GM12878 (cell line): ENCODE measurements at regions not wholly inside any gene's neighbourhood (a gene's known extent, or its start where the extent isn't known, plus 50 kb on each side); places are given as distances from the start of the nearest gene placed in this dataset.

Experiments used
- ATAC-seq: fragments of 200-7000 bp; cut with Tn5 transposase; 3 replicates; pipeline ENCODE4 v1.9.1; 2020; ENCODE audit warnings: mild to moderate bottlenecking, moderate library complexity
- BruUV-seq: library from RNA; stranded (reverse); fragments of 400-500 nt; replicated peaks from 2 replicates; lab custom pipeline; 2021; lab: Mats Ljungman, UMichigan
- CTCF ChIA-PET: fragments of 300-600 bp; sonication (Branson Sonifier 250); formaldehyde crosslinking; extraction: SDS; loops from one replicate; lab custom pipeline; 2021; ENCODE audit warnings: inconsistent platforms; lab: Yijun Ruan, JAX
- POLR2A ChIA-PET: fragments of 350-600 bp; formaldehyde crosslinking; extraction: SDS; loops from one replicate; lab custom pipeline; 2021; ENCODE audit warnings: inconsistent platforms; lab: Charles Lee
- RAD21 ChIA-PET: fragments of 300-600 bp; sonication (Branson Sonifier 250); formaldehyde crosslinking; loops from one replicate; lab custom pipeline; 2023; ENCODE audit warnings: antibody characterized with exemption; ENCODE audit not compliant: unreplicated experiment; lab: Charles Lee
- SMC1A ChIA-PET: fragments of 300-600 bp; sonication (Branson Sonifier 250); formaldehyde crosslinking; loops from one replicate; lab custom pipeline; 2023; ENCODE audit not compliant: unreplicated experiment, uncharacterized antibody; lab: Charles Lee
- DNase-seq: peaks from one replicate; pipeline ENCODE4 v3.0.0-alpha.2; 2011; ENCODE audit warnings: low read depth, low spot score
- FAIRE-seq: peaks from 3 replicates; lab custom pipeline; 2011; peaks lifted over from hg19 to GRCh38; lab: Jason Lieb, UNC
- H2AFZ ChIP-seq: 2 replicates; pipeline ENCODE4 v1.6.0; 2011; ENCODE audit warnings: low read depth, low read length, control low read depth; ENCODE audit not compliant: control insufficient read depth
- H3K27ac ChIP-seq: 2 replicates; pipeline ENCODE4 v1.5.1; 2011; ENCODE audit warnings: control low read depth; ENCODE audit not compliant: control insufficient read depth, insufficient read depth
- H3K27me3 ChIP-seq, 2 experiments: replicated peaks in 1 of 2; 2 replicates each; pipeline versions ENCODE4 v1.6.0 to v1.6.1; 2011; ENCODE audit warnings: low read length in 1 of 2; ENCODE audit not compliant: control insufficient read depth in 2 of 2, insufficient read depth in 2 of 2
- H3K36me3 ChIP-seq, 2 experiments: 2 replicates each; pipeline ENCODE4 v1.5.1; 2011; ENCODE audit warnings: low read length in 1 of 2; ENCODE audit not compliant: control insufficient read depth in 2 of 2, insufficient read depth in 2 of 2
- H3K4me1 ChIP-seq: 2 replicates; pipeline ENCODE4 v1.6.1; 2011; ENCODE audit warnings: mild to moderate bottlenecking, low read length, moderate library complexity, mixed read lengths; ENCODE audit not compliant: control insufficient read depth, insufficient read depth
- H3K4me2 ChIP-seq: 2 replicates; pipeline ENCODE4 v1.6.0; 2011; ENCODE audit warnings: control low read depth; ENCODE audit not compliant: control insufficient read depth, insufficient read depth
- H3K4me3 ChIP-seq: fragments of 200-600 bp; sonication (generic); 2 replicates; pipeline ENCODE4 v1.5.1; 2016
- H3K79me2 ChIP-seq: 2 replicates; pipeline ENCODE4 v1.6.0; 2011; ENCODE audit warnings: low read length; ENCODE audit not compliant: control insufficient read depth, insufficient read depth
- H3K9ac ChIP-seq: 2 replicates; pipeline ENCODE4 v1.8.0; 2011; ENCODE audit warnings: low read length, control low read depth, mixed read lengths; ENCODE audit not compliant: control insufficient read depth, insufficient read depth
- H3K9me3 ChIP-seq: replicated peaks from 3 replicates; pipeline ENCODE4 v1.5.1; 2011; ENCODE audit warnings: mild to moderate bottlenecking, low read length; ENCODE audit not compliant: control insufficient read depth, insufficient read depth
- H4K20me1 ChIP-seq: 2 replicates; pipeline ENCODE4 v1.6.0; 2011; ENCODE audit not compliant: control insufficient read depth, insufficient read depth
- E2F4 ChIP-seq: IDR thresholded peaks from 2 replicates; pipeline ENCODE4 v1.6.1; 2012; ENCODE audit warnings: low read depth, low read length, improper control_type of control experiment
- E4F1 ChIP-seq: fragments of 450-650 bp; IDR thresholded peaks from 2 replicates; pipeline ENCODE4 v1.6.1; 2018; ENCODE audit warnings: borderline replicate concordance, mild to moderate bottlenecking; ENCODE audit not compliant: partially characterized antibody
- RAD21 ChIP-seq: IDR thresholded peaks from 2 replicates; pipeline ENCODE4 v1.6.1; 2011; ENCODE audit warnings: mild to moderate bottlenecking, low read depth, low read length, moderate library complexity; ENCODE audit not compliant: insufficient read depth
- SMC3 ChIP-seq: IDR thresholded peaks from 2 replicates; pipeline ENCODE4 v1.6.1; 2011; ENCODE audit warnings: low read length, improper control_type of control experiment, borderline replicate concordance
- TAF1 ChIP-seq: IDR thresholded peaks from 2 replicates; pipeline ENCODE4 v1.6.1; 2011; ENCODE audit warnings: mild to moderate bottlenecking, low read depth, low read length, borderline replicate concordance
- TCF7 ChIP-seq: IDR thresholded peaks from 2 replicates; pipeline ENCODE4 v1.6.1; 2014; ENCODE audit warnings: antibody characterized with exemption, borderline replicate concordance
- ZBED1 ChIP-seq: IDR thresholded peaks from 2 replicates; pipeline ENCODE4 v1.6.1; 2016; ENCODE audit warnings: borderline replicate concordance
- WGBS: methylation state at CpG from one replicate; pipeline ENCODE4 v1.1.6; 2016; ENCODE audit warnings: low lambda C conversion rate; ENCODE audit not compliant: insufficient replicate concordance, insufficient coverage; ENCODE audit errors: missing lambda C conversion rate; 5-methylcytosine and 5-hydroxymethylcytosine counted together
- in situ Hi-C: fragments of 300-500 bp; cut with MboI; formaldehyde crosslinking; loops from 9 replicates; pipeline ENCODE4 v1.14.3; 2018; ENCODE audit warnings: mixed read lengths
- intact Hi-C: fragments of 100-400 bp; cut with micrococcal nuclease; formaldehyde crosslinking; loops from one replicate; pipeline ENCODE4 v1.14.2; 2022; ENCODE audit not compliant: unreplicated experiment
- TF ChIP-seq, protein P1 (sequence below), 3 experiments: IDR thresholded peaks in 2 of 3; conservative IDR thresholded peaks in 1 of 3; 2 replicates each; pipeline ENCODE4 v1.5.1; 2011; ENCODE audit warnings: low read depth in 3 of 3, low read length in 3 of 3, mild to moderate bottlenecking in 3 of 3, control low read depth in 2 of 3, moderate library complexity in 2 of 3, inconsistent platforms in 1 of 3, mixed read lengths in 1 of 3; ENCODE audit not compliant: control insufficient read depth in 2 of 3, insufficient read depth in 1 of 3; ENCODE audit errors: extremely low read depth in 1 of 3
- TF ChIP-seq, protein P2 (sequence below): fragments of 450-650 bp; IDR thresholded peaks from 2 replicates; pipeline ENCODE4 v1.6.1; 2017; ENCODE audit warnings: mild to moderate bottlenecking, moderate library complexity

- in situ Hi-C loops (loop anchor here (5.0 to 25.0 kb wide), 3 partner anchors 211 to 516 kb away; no protein-coding TSS in a partner anchor), intact Hi-C loops (loop anchor here (2.0 kb wide), 2 partner anchors 270 to 372 kb away; partner anchors contain the start of gene HGF)
- Histone ChIP-seq H3K36me3 (no peaks in the 10 kb centered on the region), H3K9me3 (no peaks in the 10 kb centered on the region), H4K20me1 (no peaks in the 10 kb centered on the region), H3K27me3 (no peaks in the 10 kb centered on the region; a peak in 1 of 4 replicates), H3K4me3 (no peak overlapping the region), H3K4me1 (no peaks in the 10 kb centered on the region), H3K27ac (no peak overlapping the region), H2AFZ (no peak overlapping the region), H3K9ac (no peak overlapping the region), H3K4me2 (no peak overlapping the region), H3K79me2 (no peaks in the 10 kb centered on the region)
- DNase-seq (no peak), ATAC-seq (peak; percentile 54), FAIRE-seq (no peak)
- WGBS, result 8% methylated on average over 2 of the region's 2 CpGs
- ChIA-PET RAD21 (interaction anchor here (0.6 to 4.8 kb wide), 51 partner anchors 10 to 1228 kb away, joined by 3 to 56 read pairs (median 4); partner anchors contain the start of gene HGF), SMC1A (interaction anchor here (0.6 to 5.8 kb wide), 39 partner anchors 10 to 1239 kb away, joined by 3 to 89 read pairs (median 4); partner anchors contain the start of gene HGF), CTCF (interaction anchor here (0.6 to 5.7 kb wide), 57 partner anchors 9 to 1236 kb away, joined by 3 to 96 read pairs (median 4); partner anchors contain the start of gene HGF), POLR2A (no interaction called here)
- BruUV-seq, result no TSS peak
- no peak for TF ChIP-seq ZBED1
- TF ChIP-seq RAD21, result peak; percentile 67
- no peak for TF ChIP-seq TAF1
- no peak for TF ChIP-seq E4F1
- TF ChIP-seq, protein P1, sequence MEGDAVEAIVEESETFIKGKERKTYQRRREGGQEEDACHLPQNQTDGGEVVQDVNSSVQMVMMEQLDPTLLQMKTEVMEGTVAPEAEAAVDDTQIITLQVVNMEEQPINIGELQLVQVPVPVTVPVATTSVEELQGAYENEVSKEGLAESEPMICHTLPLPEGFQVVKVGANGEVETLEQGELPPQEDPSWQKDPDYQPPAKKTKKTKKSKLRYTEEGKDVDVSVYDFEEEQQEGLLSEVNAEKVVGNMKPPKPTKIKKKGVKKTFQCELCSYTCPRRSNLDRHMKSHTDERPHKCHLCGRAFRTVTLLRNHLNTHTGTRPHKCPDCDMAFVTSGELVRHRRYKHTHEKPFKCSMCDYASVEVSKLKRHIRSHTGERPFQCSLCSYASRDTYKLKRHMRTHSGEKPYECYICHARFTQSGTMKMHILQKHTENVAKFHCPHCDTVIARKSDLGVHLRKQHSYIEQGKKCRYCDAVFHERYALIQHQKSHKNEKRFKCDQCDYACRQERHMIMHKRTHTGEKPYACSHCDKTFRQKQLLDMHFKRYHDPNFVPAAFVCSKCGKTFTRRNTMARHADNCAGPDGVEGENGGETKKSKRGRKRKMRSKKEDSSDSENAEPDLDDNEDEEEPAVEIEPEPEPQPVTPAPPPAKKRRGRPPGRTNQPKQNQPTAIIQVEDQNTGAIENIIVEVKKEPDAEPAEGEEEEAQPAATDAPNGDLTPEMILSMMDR (IDR thresholded peaks at IDR 0.05 in 2 of 3, conservative IDR thresholded peaks at IDR 0.05 in 1 of 3; ENCODE audit: control insufficient read depth in 2 of 3, extremely low read depth in 1 of 3, insufficient read depth in 1 of 3, low read depth in 3 of 3, low read length in 3 of 3), result peak in 1 of 3 experiments; percentile 58; a peak in 2 of 6 replicates
- peak; percentile 60; the same call in 1 of the 2 replicates for TF ChIP-seq SMC3
- TF ChIP-seq, protein P2, sequence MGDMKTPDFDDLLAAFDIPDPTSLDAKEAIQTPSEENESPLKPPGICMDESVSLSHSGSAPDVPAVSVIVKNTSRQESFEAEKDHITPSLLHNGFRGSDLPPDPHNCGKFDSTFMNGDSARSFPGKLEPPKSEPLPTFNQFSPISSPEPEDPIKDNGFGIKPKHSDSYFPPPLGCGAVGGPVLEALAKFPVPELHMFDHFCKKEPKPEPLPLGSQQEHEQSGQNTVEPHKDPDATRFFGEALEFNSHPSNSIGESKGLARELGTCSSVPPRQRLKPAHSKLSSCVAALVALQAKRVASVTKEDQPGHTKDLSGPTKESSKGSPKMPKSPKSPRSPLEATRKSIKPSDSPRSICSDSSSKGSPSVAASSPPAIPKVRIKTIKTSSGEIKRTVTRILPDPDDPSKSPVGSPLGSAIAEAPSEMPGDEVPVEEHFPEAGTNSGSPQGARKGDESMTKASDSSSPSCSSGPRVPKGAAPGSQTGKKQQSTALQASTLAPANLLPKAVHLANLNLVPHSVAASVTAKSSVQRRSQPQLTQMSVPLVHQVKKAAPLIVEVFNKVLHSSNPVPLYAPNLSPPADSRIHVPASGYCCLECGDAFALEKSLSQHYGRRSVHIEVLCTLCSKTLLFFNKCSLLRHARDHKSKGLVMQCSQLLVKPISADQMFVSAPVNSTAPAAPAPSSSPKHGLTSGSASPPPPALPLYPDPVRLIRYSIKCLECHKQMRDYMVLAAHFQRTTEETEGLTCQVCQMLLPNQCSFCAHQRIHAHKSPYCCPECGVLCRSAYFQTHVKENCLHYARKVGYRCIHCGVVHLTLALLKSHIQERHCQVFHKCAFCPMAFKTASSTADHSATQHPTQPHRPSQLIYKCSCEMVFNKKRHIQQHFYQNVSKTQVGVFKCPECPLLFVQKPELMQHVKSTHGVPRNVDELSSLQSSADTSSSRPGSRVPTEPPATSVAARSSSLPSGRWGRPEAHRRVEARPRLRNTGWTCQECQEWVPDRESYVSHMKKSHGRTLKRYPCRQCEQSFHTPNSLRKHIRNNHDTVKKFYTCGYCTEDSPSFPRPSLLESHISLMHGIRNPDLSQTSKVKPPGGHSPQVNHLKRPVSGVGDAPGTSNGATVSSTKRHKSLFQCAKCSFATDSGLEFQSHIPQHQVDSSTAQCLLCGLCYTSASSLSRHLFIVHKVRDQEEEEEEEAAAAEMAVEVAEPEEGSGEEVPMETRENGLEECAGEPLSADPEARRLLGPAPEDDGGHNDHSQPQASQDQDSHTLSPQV, result 0 out of 2 replicates have a peak, but pooled peaks have one; percentile 22
- no peak for TF ChIP-seq TCF7
- TF ChIP-seq E2F4, result no peak
Observed at GRCh38 chr7:81501220-81501619, 268.6 kb downstream of the HGF start.
